ENCODE measurements at regions not wholly inside any gene's neighbourhood (a gene's known extent, or its start where the extent isn't known, plus 50 kb on each side); places are given as distances from the start of the nearest gene placed in this dataset.

DNA sequence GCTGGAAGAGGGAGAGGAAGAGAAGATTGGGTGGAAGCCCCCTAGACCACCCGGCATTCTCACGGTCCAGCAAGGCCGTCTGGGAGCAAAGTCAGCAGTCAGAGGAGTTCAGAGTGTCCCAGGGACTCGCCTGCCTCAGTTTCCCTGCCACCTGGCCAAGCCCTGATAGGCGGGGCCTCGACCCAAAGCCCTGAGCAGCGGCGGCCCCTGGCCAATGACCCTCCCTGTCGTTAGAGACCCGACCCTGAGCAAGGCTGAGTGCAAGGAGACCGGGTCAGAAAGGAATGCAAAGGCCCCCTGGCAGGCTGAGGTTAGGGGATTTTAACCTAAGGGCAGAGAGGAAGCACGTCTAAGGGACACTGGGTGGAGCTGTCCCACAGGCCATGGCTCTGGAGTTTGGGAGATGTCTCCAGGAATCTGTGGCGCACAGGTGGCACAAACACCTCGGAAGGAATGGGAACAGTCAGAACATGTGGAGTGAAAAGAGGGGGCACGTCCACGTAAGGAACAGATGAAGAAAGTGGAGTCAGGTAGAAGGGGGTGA is 196.8 kb upstream of the PDE1C start:
- H3K4me3 ChIP-seq (ENCODE audit: low read depth in 1 of 3, low read length in 3 of 3), result no peak overlapping the region
- no peak for DNase-seq (ENCODE audit: low spot score)
- TF ChIP-seq, protein P1, sequence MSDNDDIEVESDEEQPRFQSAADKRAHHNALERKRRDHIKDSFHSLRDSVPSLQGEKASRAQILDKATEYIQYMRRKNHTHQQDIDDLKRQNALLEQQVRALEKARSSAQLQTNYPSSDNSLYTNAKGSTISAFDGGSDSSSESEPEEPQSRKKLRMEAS (IDR thresholded peaks at IDR 0.05), result no peak
- TF ChIP-seq TAF1 (conservative IDR thresholded peaks at IDR 0.05) (no peak), RXRA (IDR thresholded peaks at IDR 0.05) (no peak), EGR1 (IDR thresholded peaks at IDR 0.05; ENCODE audit: low read depth in 2 of 2) (no peak), JUND (IDR thresholded peaks at IDR 0.05) (no peak), HNF4G (IDR thresholded peaks at IDR 0.05) (no peak), FOXA2 (IDR thresholded peaks at IDR 0.05) (no peak), CTCF (IDR thresholded peaks at IDR 0.05; ENCODE audit: low read depth, low read length, missing input control) (no peak), FOXA1 (IDR thresholded peaks at IDR 0.05) (no peak), SP1 (IDR thresholded peaks at IDR 0.05) (no peak), ATF3 (IDR thresholded peaks at IDR 0.05) (no peak), RAD21 (IDR thresholded peaks at IDR 0.05) (no peak), GABPA (IDR thresholded peaks at IDR 0.05 in 1 of 2, conservative IDR thresholded peaks at IDR 0.05 in 1 of 2) (no peak), NR2F2 (IDR thresholded peaks at IDR 0.05) (no peak), YY1 (IDR thresholded peaks at IDR 0.05) (no peak), HNF4A (conservative IDR thresholded peaks at IDR 0.05) (no peak)
- TF ChIP-seq, protein P2, sequence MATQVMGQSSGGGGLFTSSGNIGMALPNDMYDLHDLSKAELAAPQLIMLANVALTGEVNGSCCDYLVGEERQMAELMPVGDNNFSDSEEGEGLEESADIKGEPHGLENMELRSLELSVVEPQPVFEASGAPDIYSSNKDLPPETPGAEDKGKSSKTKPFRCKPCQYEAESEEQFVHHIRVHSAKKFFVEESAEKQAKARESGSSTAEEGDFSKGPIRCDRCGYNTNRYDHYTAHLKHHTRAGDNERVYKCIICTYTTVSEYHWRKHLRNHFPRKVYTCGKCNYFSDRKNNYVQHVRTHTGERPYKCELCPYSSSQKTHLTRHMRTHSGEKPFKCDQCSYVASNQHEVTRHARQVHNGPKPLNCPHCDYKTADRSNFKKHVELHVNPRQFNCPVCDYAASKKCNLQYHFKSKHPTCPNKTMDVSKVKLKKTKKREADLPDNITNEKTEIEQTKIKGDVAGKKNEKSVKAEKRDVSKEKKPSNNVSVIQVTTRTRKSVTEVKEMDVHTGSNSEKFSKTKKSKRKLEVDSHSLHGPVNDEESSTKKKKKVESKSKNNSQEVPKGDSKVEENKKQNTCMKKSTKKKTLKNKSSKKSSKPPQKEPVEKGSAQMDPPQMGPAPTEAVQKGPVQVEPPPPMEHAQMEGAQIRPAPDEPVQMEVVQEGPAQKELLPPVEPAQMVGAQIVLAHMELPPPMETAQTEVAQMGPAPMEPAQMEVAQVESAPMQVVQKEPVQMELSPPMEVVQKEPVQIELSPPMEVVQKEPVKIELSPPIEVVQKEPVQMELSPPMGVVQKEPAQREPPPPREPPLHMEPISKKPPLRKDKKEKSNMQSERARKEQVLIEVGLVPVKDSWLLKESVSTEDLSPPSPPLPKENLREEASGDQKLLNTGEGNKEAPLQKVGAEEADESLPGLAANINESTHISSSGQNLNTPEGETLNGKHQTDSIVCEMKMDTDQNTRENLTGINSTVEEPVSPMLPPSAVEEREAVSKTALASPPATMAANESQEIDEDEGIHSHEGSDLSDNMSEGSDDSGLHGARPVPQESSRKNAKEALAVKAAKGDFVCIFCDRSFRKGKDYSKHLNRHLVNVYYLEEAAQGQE (IDR thresholded peaks at IDR 0.05), result no peak
- TF ChIP-seq, protein P3, sequence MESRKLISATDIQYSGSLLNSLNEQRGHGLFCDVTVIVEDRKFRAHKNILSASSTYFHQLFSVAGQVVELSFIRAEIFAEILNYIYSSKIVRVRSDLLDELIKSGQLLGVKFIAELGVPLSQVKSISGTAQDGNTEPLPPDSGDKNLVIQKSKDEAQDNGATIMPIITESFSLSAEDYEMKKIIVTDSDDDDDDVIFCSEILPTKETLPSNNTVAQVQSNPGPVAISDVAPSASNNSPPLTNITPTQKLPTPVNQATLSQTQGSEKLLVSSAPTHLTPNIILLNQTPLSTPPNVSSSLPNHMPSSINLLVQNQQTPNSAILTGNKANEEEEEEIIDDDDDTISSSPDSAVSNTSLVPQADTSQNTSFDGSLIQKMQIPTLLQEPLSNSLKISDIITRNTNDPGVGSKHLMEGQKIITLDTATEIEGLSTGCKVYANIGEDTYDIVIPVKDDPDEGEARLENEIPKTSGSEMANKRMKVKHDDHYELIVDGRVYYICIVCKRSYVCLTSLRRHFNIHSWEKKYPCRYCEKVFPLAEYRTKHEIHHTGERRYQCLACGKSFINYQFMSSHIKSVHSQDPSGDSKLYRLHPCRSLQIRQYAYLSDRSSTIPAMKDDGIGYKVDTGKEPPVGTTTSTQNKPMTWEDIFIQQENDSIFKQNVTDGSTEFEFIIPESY (IDR thresholded peaks at IDR 0.05), result no peak
- no peak overlapping the region for H3K27ac ChIP-seq (ENCODE audit: low read depth in 1 of 2, low read length in 2 of 2)
- no peaks in the 10 kb centered on the region for H3K4me1 ChIP-seq (ENCODE audit: control insufficient read depth in 4 of 4, insufficient read depth in 4 of 4, low read length in 3 of 4)
- no peaks in the 10 kb centered on the region for H3K36me3 ChIP-seq (ENCODE audit: control insufficient read depth in 4 of 4, insufficient read depth in 3 of 4, low read depth in 1 of 4, low read length in 3 of 4)
- H3K9me3 ChIP-seq (ENCODE audit: control insufficient read depth in 4 of 4, low read length in 3 of 4), result no peaks in the 10 kb centered on the region
- WGBS, result 61% methylated on average over 16 of the region's 16 CpGs
- H3K27me3 ChIP-seq (ENCODE audit: control insufficient read depth in 4 of 4, insufficient read depth in 4 of 4, low read length in 3 of 4), result no peaks in the 10 kb centered on the region
- H3K9ac ChIP-seq (ENCODE audit: low read depth in 1 of 2, low read length in 2 of 2), result no peak overlapping the region
